H1 (cell line): ENCODE measurements at regions not wholly inside any gene's neighbourhood (a gene's known extent, or its start where the extent isn't known, plus 50 kb on each side); places are given as distances from the start of the nearest gene placed in this dataset.

Source experiments
- CTCF ChIA-PET: fragments of 300-600 bp; sonication (Branson Sonifier 250); formaldehyde crosslinking; loops from one replicate; lab custom pipeline; 2021; ENCODE audit not compliant: partially characterized antibody; lab: Charles Lee
- POLR2A ChIA-PET: fragments of 300-600 bp; sonication (Branson Sonifier 250); formaldehyde crosslinking; loops from one replicate; lab custom pipeline; 2021; ENCODE audit warnings: inconsistent platforms; ENCODE audit not compliant: partially characterized antibody; lab: Charles Lee
- DNase-seq, 2 experiments: peaks; one replicate each; pipeline versions ENCODE4 v3.0.0 to v3.0.0-alpha.2; 2010 to 2022; ENCODE audit warnings: low spot score in 2 of 2, low read depth in 1 of 2, mixed read lengths in 1 of 2
- FAIRE-seq: peaks from 2 replicates; lab custom pipeline; 2011; peaks lifted over from hg19 to GRCh38; lab: Jason Lieb, UNC
- H2AFZ ChIP-seq: 2 replicates; pipeline ENCODE4 v1.8.1; 2012; ENCODE audit warnings: low read length, inconsistent platforms
- H2AK5ac ChIP-seq: 2 replicates; pipeline ENCODE4 v1.6.1; 2013; ENCODE audit warnings: low read depth, low read length
- H2BK120ac ChIP-seq: replicated peaks from 2 replicates; pipeline ENCODE3; 2013; ENCODE audit warnings: low read depth, low read length, inconsistent platforms
- H2BK12ac ChIP-seq: 2 replicates; pipeline ENCODE4 v1.6.1; 2013; ENCODE audit warnings: low read depth, low read length
- H2BK15ac ChIP-seq: 2 replicates; pipeline ENCODE4 v1.6.1; 2013; ENCODE audit warnings: low read length
- H2BK20ac ChIP-seq: 2 replicates; pipeline ENCODE4 v1.6.1; 2013; ENCODE audit warnings: low read length
- H2BK5ac ChIP-seq: 2 replicates; pipeline ENCODE4 v1.6.1; 2013; ENCODE audit warnings: low read depth, low read length
- H3K14ac ChIP-seq: 2 replicates; pipeline ENCODE4 v1.6.1; 2013; ENCODE audit warnings: inconsistent platforms; ENCODE audit not compliant: insufficient read length
- H3K18ac ChIP-seq: 2 replicates; pipeline ENCODE4 v1.6.1; 2013; ENCODE audit warnings: low read length; ENCODE audit errors: extremely low read depth
- H3K23ac ChIP-seq: 2 replicates; pipeline ENCODE4 v1.6.1; 2013; ENCODE audit warnings: inconsistent platforms; ENCODE audit not compliant: insufficient read length
- H3K23me2 ChIP-seq: 2 replicates; pipeline ENCODE4 v1.6.1; 2013; ENCODE audit warnings: low read depth, low read length
- H3K27ac ChIP-seq: 2 replicates; pipeline ENCODE4 v1.6.1; 2011; ENCODE audit warnings: low read depth, low read length, inconsistent platforms
- H3K27me3 ChIP-seq, 4 experiments: replicated peaks in 1 of 4; 1 replicate in 1 of 4; 2 replicates in 3 of 4; pipeline versions ENCODE4 v1.6.1 to v1.8.1; 2011 to 2013; ENCODE audit warnings: low read length in 3 of 4, mild to moderate bottlenecking in 3 of 4, inconsistent platforms in 2 of 4, mixed read lengths in 2 of 4, moderate library complexity in 1 of 4; ENCODE audit not compliant: control insufficient read depth in 3 of 4, insufficient read depth in 3 of 4; ENCODE audit errors: extremely low read depth in 1 of 4
- H3K36me3 ChIP-seq, 4 experiments: 2 replicates each; pipeline versions ENCODE4 v1.6.1 to v1.8.1; 2011 to 2013; ENCODE audit warnings: mild to moderate bottlenecking in 4 of 4, low read length in 3 of 4, moderate library complexity in 2 of 4, control low read depth in 1 of 4, inconsistent platforms in 1 of 4; ENCODE audit not compliant: insufficient read depth in 4 of 4, control insufficient read depth in 2 of 4
- H3K4ac ChIP-seq: replicated peaks from 2 replicates; pipeline ENCODE3; 2013; ENCODE audit warnings: low read length, low read depth, mixed read lengths, inconsistent platforms; ENCODE audit not compliant: insufficient read length
- H3K4me1 ChIP-seq, 4 experiments: replicated peaks in 1 of 4; 1 replicate in 1 of 4; 2 replicates in 3 of 4; pipeline versions ENCODE4 v1.6.1 to v1.8.1; 2011 to 2013; ENCODE audit warnings: low read length in 3 of 4, inconsistent platforms in 2 of 4, mixed read lengths in 1 of 4; ENCODE audit not compliant: insufficient read depth in 4 of 4, control insufficient read depth in 3 of 4
- H3K4me2 ChIP-seq, 2 experiments: 2 replicates each; pipeline versions ENCODE4 v1.6.1 to v1.8.1; 2011 to 2013; ENCODE audit warnings: low read depth in 2 of 2, low read length in 2 of 2, control low read depth in 1 of 2, inconsistent platforms in 1 of 2, mild to moderate bottlenecking in 1 of 2; ENCODE audit not compliant: insufficient read depth in 1 of 2
- H3K4me3 ChIP-seq, 4 experiments: fragments of 200-600, 300-600 bp in 1 of 4; sonication (generic), shearing (Covaris generic), sonication (Bioruptor Twin) in 1 of 4; 2 replicates each; pipeline versions ENCODE4 v1.5.1 to v1.8.1; 2011 to 2016; ENCODE audit warnings: low read length in 4 of 4, low read depth in 3 of 4, control low read depth in 2 of 4, inconsistent platforms in 2 of 4, mild to moderate bottlenecking in 2 of 4, mixed read lengths in 1 of 4, moderate library complexity in 1 of 4; ENCODE audit not compliant: insufficient read depth in 2 of 4; ENCODE audit errors: extremely low read depth in 1 of 4
- H3K56ac ChIP-seq: replicated peaks from 2 replicates; pipeline ENCODE3; 2013; ENCODE audit warnings: low read depth, mild to moderate bottlenecking, mixed read lengths, low read length, inconsistent platforms; ENCODE audit not compliant: insufficient read length
- H3K79me1 ChIP-seq: 2 replicates; pipeline ENCODE4 v1.6.1; 2013; ENCODE audit warnings: low read depth, low read length, control low read depth
- H3K79me2 ChIP-seq, 2 experiments: 2 replicates each; pipeline versions ENCODE4 v1.6.1 to v1.8.1; 2012 to 2013; ENCODE audit warnings: low read length in 2 of 2, mild to moderate bottlenecking in 2 of 2, inconsistent platforms in 1 of 2; ENCODE audit not compliant: insufficient read depth in 2 of 2, control insufficient read depth in 1 of 2
- H3K9ac ChIP-seq, 4 experiments: replicated peaks in 1 of 4; 1 replicate in 1 of 4; 2 replicates in 3 of 4; pipeline versions ENCODE4 v1.6.1 to v1.8.1; 2011 to 2013; ENCODE audit warnings: low read depth in 3 of 4, low read length in 3 of 4, control low read depth in 2 of 4, mild to moderate bottlenecking in 2 of 4, moderate library complexity in 2 of 4, inconsistent platforms in 1 of 4; ENCODE audit errors: extremely low read depth in 1 of 4
- H3K9me3 ChIP-seq, 2 experiments: 2 replicates each; pipeline versions ENCODE4 v1.6.1 to v1.8.1; 2012 to 2013; ENCODE audit warnings: mild to moderate bottlenecking in 2 of 2, moderate library complexity in 2 of 2, control low read depth in 1 of 2, inconsistent platforms in 1 of 2, low read depth in 1 of 2, low read length in 1 of 2, mixed read lengths in 1 of 2; ENCODE audit not compliant: insufficient read depth in 2 of 2
- H4K20me1 ChIP-seq, 2 experiments: replicated peaks in 1 of 2; 2 replicates each; pipeline versions ENCODE3 to v1.8.1; 2011 to 2013; ENCODE audit warnings: inconsistent platforms in 2 of 2, low read length in 2 of 2, mild to moderate bottlenecking in 1 of 2; ENCODE audit not compliant: insufficient read depth in 2 of 2, control insufficient read depth in 1 of 2
- H4K5ac ChIP-seq: 2 replicates; pipeline ENCODE4 v1.6.1; 2013; ENCODE audit warnings: low read length, low read depth, mixed read lengths, inconsistent platforms; ENCODE audit not compliant: insufficient read length
- H4K8ac ChIP-seq: 2 replicates; pipeline ENCODE4 v1.8.0; 2013; ENCODE audit warnings: mild to moderate bottlenecking, moderate library complexity, low read length, inconsistent platforms; ENCODE audit not compliant: insufficient read depth; ENCODE audit errors: extremely low read depth
- H4K91ac ChIP-seq: replicated peaks from 2 replicates; pipeline ENCODE3; 2013; ENCODE audit warnings: low read length, mixed read lengths, inconsistent platforms; ENCODE audit not compliant: insufficient read length
- SAP30 ChIP-seq: fragments of 300-600 bp; sonication (generic); IDR thresholded peaks from 2 replicates; pipeline ENCODE4 v1.7.1; 2012; ENCODE audit warnings: low read length, moderate library complexity, mild to moderate bottlenecking, inconsistent platforms; ENCODE audit not compliant: insufficient read depth, insufficient replicate concordance
- WGBS, 2 experiments: shearing (Covaris generic) in 1 of 2; methylation state at CpG; one replicate each; pipeline versions ENCODE4 v1.1.6 to v1.1.7; 2013 to 2015; ENCODE audit warnings: low lambda C conversion rate in 2 of 2, mixed read lengths in 2 of 2, inconsistent platforms in 1 of 2, low coverage in 1 of 2, missing lambda C conversion rate in 1 of 2; ENCODE audit not compliant: insufficient replicate concordance in 2 of 2, insufficient coverage in 1 of 2, insufficient read length in 1 of 2; ENCODE audit errors: extremely low coverage in 1 of 2, missing lambda C conversion rate in 1 of 2; 5-methylcytosine and 5-hydroxymethylcytosine counted together

GRCh38 chr18:78246050-78246449 is 733.6 kb upstream of the SALL3 start:
- Histone ChIP-seq H3K79me2 (no peaks in the 10 kb centered on the region), H2AFZ (no peak overlapping the region), H3K23ac (no peak overlapping the region), H3K9ac (no peak overlapping the region), H3K23me2 (no peaks in the 10 kb centered on the region; the same call in 1 of the 2 replicates), H3K4me1 (peaks cover 0 to 5% (median 0%) of the 10 kb centered on the region in 4 experiments; a peak in 1 of 7 replicates), H3K36me3 (no peaks in the 10 kb centered on the region)
- CTCF ChIA-PET, result no interaction called here
- no peak for TF ChIP-seq SAP30
- TF ChIP-seq, all 59 proteins: peak for 0
- no peak overlapping the region for H3K4ac ChIP-seq
- no peak overlapping the region for H3K56ac ChIP-seq
- no peak overlapping the region for H3K27ac ChIP-seq
- DNase-seq, result no peak
- no peak for FAIRE-seq
- H2BK12ac ChIP-seq, result no peak overlapping the region
- no peak overlapping the region for H3K4me3 ChIP-seq
- WGBS, 2 experiments, result 82% methylated on average over 8 of the region's 8 CpGs; no CpG with 5 or more reads in 1 of the 2 experiments
- no peak overlapping the region for H3K18ac ChIP-seq
- no peak overlapping the region for H2BK20ac ChIP-seq
- H4K91ac ChIP-seq, result no peak overlapping the region
- no peak overlapping the region for H2BK15ac ChIP-seq
- H3K4me2 ChIP-seq, result no peak overlapping the region
- H3K27me3 ChIP-seq, result no peaks in the 10 kb centered on the region
- no peak overlapping the region for H2BK5ac ChIP-seq
- no peak overlapping the region for H4K8ac ChIP-seq
- no peak overlapping the region for H2BK120ac ChIP-seq
- H3K79me1 ChIP-seq, result no peaks in the 10 kb centered on the region
- no peak overlapping the region for H3K14ac ChIP-seq
- H2AK5ac ChIP-seq, result no peak overlapping the region
- H3K9me3 ChIP-seq, result no peaks in the 10 kb centered on the region
- POLR2A ChIA-PET, result no interaction called here
- no peaks in the 10 kb centered on the region for H4K20me1 ChIP-seq
- no peak overlapping the region for H4K5ac ChIP-seq
